Esophagus (tissue), 2 donors: ENCODE measurements at regions not wholly inside any gene's neighbourhood (a gene's known extent, or its start where the extent isn't known, plus 50 kb on each side); places are given as distances from the start of the nearest gene placed in this dataset.
"Not testable (repeated sequence)": the region's sequence is repeated elsewhere in the genome, so short reads cannot be mapped to it uniquely, and the experiment has no call there.

Source experiments
- H3K27ac ChIP-seq, 2 donors: one replicate each; pipeline ENCODE4 v1.5.1; 2013; ENCODE audit warnings: low read depth in 2 of 2, mild to moderate bottlenecking in 2 of 2, inconsistent platforms in 1 of 2, low read length in 1 of 2, moderate library complexity in 1 of 2
- H3K27me3 ChIP-seq, 2 donors: one replicate each; pipeline ENCODE4 v1.6.1; 2013; ENCODE audit warnings: low read length in 2 of 2, control low read depth in 1 of 2, mild to moderate bottlenecking in 1 of 2; ENCODE audit not compliant: insufficient read depth in 2 of 2, control insufficient read depth in 1 of 2
- H3K36me3 ChIP-seq, 2 donors: one replicate each; pipeline ENCODE4 v1.6.1; 2013; ENCODE audit warnings: low read length in 1 of 2; ENCODE audit not compliant: control insufficient read depth in 2 of 2, insufficient read depth in 2 of 2
- H3K4me1 ChIP-seq, 2 donors: one replicate each; pipeline ENCODE4 v1.6.1; 2013; ENCODE audit warnings: low read length in 1 of 2; ENCODE audit not compliant: control insufficient read depth in 2 of 2, insufficient read depth in 2 of 2
- H3K4me3 ChIP-seq, 2 donors: one replicate each; pipeline ENCODE4 v1.5.1; 2013; ENCODE audit warnings: low read length in 2 of 2, mild to moderate bottlenecking in 2 of 2, low read depth in 1 of 2, moderate library complexity in 1 of 2
- H3K9me3 ChIP-seq, 2 donors: one replicate each; pipeline ENCODE4 v1.6.1; 2013; ENCODE audit warnings: mild to moderate bottlenecking in 2 of 2, low read depth in 1 of 2, low read length in 1 of 2, moderate library complexity in 1 of 2; ENCODE audit not compliant: control insufficient read depth in 2 of 2, insufficient read depth in 1 of 2
- WGBS, 2 donors: extraction: QIAGEN DNeasy Blood & Tissue Kit; methylation state at CpG; one replicate each; pipeline ENCODE4 v1.1.7; 2013; 5-methylcytosine and 5-hydroxymethylcytosine counted together
- donor health status: healthy with polysubstance abuse.
- donor health status: Bipolar disorder and iron deficiency.

- H3K4me3 ChIP-seq = no peak overlapping the region
- no peaks in the 10 kb centered on the region for H3K4me1 ChIP-seq
- no peak overlapping the region for H3K27ac ChIP-seq
- H3K36me3 ChIP-seq = no peaks in the 10 kb centered on the region
- no peaks in the 10 kb centered on the region for H3K27me3 ChIP-seq
- 88 to 90% methylated on average over 5 of the region's 5 CpGs for WGBS, 2 donors
- H3K9me3 ChIP-seq = no peaks in the 10 kb centered on the region
Measured at GRCh38 chr4:179164267-179164999, 1722.2 kb upstream of the AGA start.

- no peaks in the 10 kb centered on the region for H3K36me3 ChIP-seq
- no peak overlapping the region for H3K4me3 ChIP-seq
- WGBS, 2 donors = 91 to 95% methylated on average over 4 of the region's 4 CpGs
- no peaks in the 10 kb centered on the region for H3K9me3 ChIP-seq
- no peaks in the 10 kb centered on the region for H3K4me1 ChIP-seq
- no peak overlapping the region for H3K27ac ChIP-seq
- H3K27me3 ChIP-seq = no peaks in the 10 kb centered on the region
Measured at GRCh38 chr4:179165000-179165738, 1722.9 kb upstream of the AGA start.

GRCh38 chr4:179165862-179166261 is 1723.6 kb upstream of the AGA start:
- no peaks in the 10 kb centered on the region for H3K4me1 ChIP-seq

GRCh38 chr4:179170308-179170707 is 1728.1 kb upstream of the AGA start:
- H3K4me1 ChIP-seq, H3K4me3 ChIP-seq, H3K27ac ChIP-seq, H3K27me3 ChIP-seq, H3K9me3 ChIP-seq, H3K36me3 ChIP-seq: not testable (repeated sequence)
- 92 to 95% methylated on average over 3 to 5 of the region's 5 CpGs for WGBS, 2 donors

More at GRCh38 chr4:179165862-179166261, 1723.6 kb upstream of the AGA start:
- Histone ChIP-seq H3K27ac (no peak overlapping the region), H3K4me3 (no peak overlapping the region), H3K9me3 (no peaks in the 10 kb centered on the region), H3K36me3 (no peaks in the 10 kb centered on the region), H3K27me3 (no peaks in the 10 kb centered on the region)
- 41 to 49% methylated on average over 3 of the region's 3 CpGs for WGBS, 2 donors

DNA sequence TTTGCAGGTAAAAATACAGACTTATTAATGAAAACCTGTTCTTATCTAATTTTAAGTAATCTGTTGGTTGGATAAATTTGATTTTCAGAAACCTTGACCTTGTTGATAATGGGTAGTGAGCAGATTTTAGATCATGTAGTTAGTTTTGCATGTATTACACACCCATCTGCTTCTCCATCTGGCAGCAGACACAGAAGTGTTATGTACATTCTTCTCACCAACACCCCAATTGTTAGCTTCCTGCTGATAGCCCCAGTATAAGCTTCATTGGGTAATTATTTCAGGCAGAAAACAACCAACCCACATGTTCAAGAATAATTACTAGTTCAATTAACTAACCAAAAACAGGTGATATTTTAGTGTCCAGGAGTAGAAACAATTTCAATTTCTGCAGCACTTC is 1740.5 kb upstream of the AGA start:
- Histone ChIP-seq H3K4me3 (no peak overlapping the region), H3K27ac (no peak overlapping the region), H3K27me3 (no peaks in the 10 kb centered on the region), H3K4me1 (no peaks in the 10 kb centered on the region), H3K9me3 (peaks cover 0 to 3% of the 10 kb centered on the region in 2 donors), H3K36me3 (no peaks in the 10 kb centered on the region)

GRCh38 chr4:179195887-179196286 is 1753.7 kb upstream of the AGA start:
- H3K4me1 ChIP-seq = no peaks in the 10 kb centered on the region
- no peaks in the 10 kb centered on the region for H3K9me3 ChIP-seq
- WGBS, 2 donors = 78 to 79% methylated on average over 2 of the region's 2 CpGs
- H3K27ac ChIP-seq = no peak overlapping the region
- no peaks in the 10 kb centered on the region for H3K27me3 ChIP-seq
- H3K36me3 ChIP-seq = no peaks in the 10 kb centered on the region
- H3K4me3 ChIP-seq = no peak overlapping the region

GRCh38 chr4:179196511-179196910 is 1754.3 kb upstream of the AGA start:
- no peaks in the 10 kb centered on the region for H3K27me3 ChIP-seq
- H3K36me3 ChIP-seq = no peaks in the 10 kb centered on the region
- peaks cover 0 to 3% of the 10 kb centered on the region in 2 donors for H3K9me3 ChIP-seq
- no peaks in the 10 kb centered on the region for H3K4me1 ChIP-seq
- H3K27ac ChIP-seq = no peak overlapping the region
- WGBS, 2 donors = 55 to 61% methylated on average over 4 of the region's 4 CpGs
- no peak overlapping the region for H3K4me3 ChIP-seq

GRCh38 chr4:179200681-179201080 is 1758.4 kb upstream of the AGA start:
- 76 to 81% methylated on average over 7 of the region's 7 CpGs for WGBS, 2 donors
- Histone ChIP-seq H3K27ac (no peak overlapping the region), H3K36me3 (no peaks in the 10 kb centered on the region), H3K27me3 (no peaks in the 10 kb centered on the region), H3K9me3 (peaks cover 0 to 3% of the 10 kb centered on the region in 2 donors), H3K4me3 (no peak overlapping the region), H3K4me1 (no peaks in the 10 kb centered on the region)

- H3K4me1 ChIP-seq = no peaks in the 10 kb centered on the region
- H3K27ac ChIP-seq = no peak overlapping the region
- H3K36me3 ChIP-seq = no peaks in the 10 kb centered on the region
- H3K4me3 ChIP-seq = no peak overlapping the region
- no peaks in the 10 kb centered on the region for H3K27me3 ChIP-seq
- H3K9me3 ChIP-seq = peaks cover 0 to 2% of the 10 kb centered on the region in 2 donors
- 65 to 66% methylated on average over 5 of the region's 5 CpGs for WGBS, 2 donors
Measured at GRCh38 chr4:179225594-179225993, 1783.4 kb upstream of the AGA start.

DNA sequence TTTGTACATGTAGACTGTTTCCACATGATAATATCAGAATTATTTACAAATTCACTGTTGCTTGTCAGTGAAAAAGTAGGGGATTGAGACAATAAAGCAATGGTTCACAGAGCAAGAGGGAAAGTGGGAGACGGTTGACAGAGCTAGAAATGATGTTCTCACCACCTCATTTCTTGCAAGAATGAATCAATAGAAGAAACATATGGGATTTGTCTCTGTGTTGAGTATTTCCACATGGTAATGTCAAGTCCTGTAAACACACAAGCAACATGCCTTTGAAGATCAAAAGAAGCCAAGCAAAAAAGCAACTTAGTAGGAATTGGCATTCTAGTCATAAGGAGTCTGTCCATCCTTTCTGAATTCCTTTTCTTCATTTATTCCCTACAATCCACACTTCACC is 1806.6 kb upstream of the AGA start:
- no peak overlapping the region for H3K4me3 ChIP-seq
- H3K27me3 ChIP-seq = no peaks in the 10 kb centered on the region
- WGBS, 2 donors = 39 to 40% methylated on average over 1 of the region's 1 CpG
- H3K4me1 ChIP-seq = no peaks in the 10 kb centered on the region
- H3K9me3 ChIP-seq = no peaks in the 10 kb centered on the region
- no peak overlapping the region for H3K27ac ChIP-seq
- no peaks in the 10 kb centered on the region for H3K36me3 ChIP-seq
